HEK293 (cell line): ENCODE measurements at regions not wholly inside any gene's neighbourhood (a gene's known extent, or its start where the extent isn't known, plus 50 kb on each side); places are given as distances from the start of the nearest gene placed in this dataset.

Experiments
- CTCF ChIA-PET: fragments of 350-600 bp; formaldehyde crosslinking; extraction: SDS; loops from one replicate; lab custom pipeline; 2021; ENCODE audit warnings: antibody characterized with exemption; lab: Yijun Ruan, JAX
- POLR2A ChIA-PET: fragments of 300-600 bp; formaldehyde crosslinking; extraction: SDS; loops from one replicate; lab custom pipeline; 2020; ENCODE audit warnings: antibody characterized with exemption, inconsistent platforms; lab: Yijun Ruan, JAX
- H3K27ac ChIP-seq: fragments of 200-500 bp; sonication (Bioruptor generic); 2 replicates; pipeline ENCODE4 v1.5.1; 2014; ENCODE audit warnings: low read depth, low read length, control low read depth, inconsistent platforms; ENCODE audit errors: extremely low read depth
- H3K36me3 ChIP-seq, 2 experiments: fragments of 200-500 bp in 1 of 2; sonication (Bioruptor generic) in 1 of 2; 1 replicate in 1 of 2; 2 replicates in 1 of 2; pipeline ENCODE4 v1.5.1; 2014 to 2017; ENCODE audit warnings: inconsistent platforms in 2 of 2, low read length in 2 of 2; ENCODE audit not compliant: control insufficient read depth in 2 of 2, insufficient read depth in 1 of 2
- H3K4me1 ChIP-seq: fragments of 200-500 bp; sonication (Bioruptor generic); 2 replicates; pipeline ENCODE4 v1.5.1; 2014; ENCODE audit warnings: mild to moderate bottlenecking, low read length, inconsistent platforms; ENCODE audit not compliant: control insufficient read depth, insufficient read depth
- H3K4me3 ChIP-seq: 2 replicates; pipeline ENCODE4 v1.5.1; 2011; ENCODE audit warnings: low read depth, mild to moderate bottlenecking, control low read depth, low read length, moderate library complexity
- H3K9me3 ChIP-seq: fragments of 200-500 bp; sonication (Bioruptor generic); 2 replicates; pipeline ENCODE4 v1.5.1; 2014; ENCODE audit warnings: low read depth, low read length, inconsistent platforms; ENCODE audit not compliant: control insufficient read depth, insufficient read depth
- AEBP2 ChIP-seq: fragments of 450-650 bp; formaldehyde crosslinking; IDR thresholded peaks from 2 replicates; pipeline ENCODE4 v1.5.1; 2016; ENCODE audit warnings: missing biosample characterization, missing genetic modification characterization, borderline replicate concordance
- BCL11B ChIP-seq: fragments of 450-650 bp; formaldehyde crosslinking; IDR thresholded peaks from 2 replicates; pipeline ENCODE4 v1.5.1; 2016; ENCODE audit warnings: low read depth, missing biosample characterization, missing genetic modification characterization
- HOXD13 ChIP-seq: sonication (generic); formaldehyde crosslinking; IDR thresholded peaks from 2 replicates; pipeline ENCODE4 v1.8.0; 2022; ENCODE audit warnings: missing genetic modification reagents, borderline replicate concordance
- INSM2 ChIP-seq: fragments of 450-650 bp; formaldehyde crosslinking; IDR thresholded peaks from 2 replicates; pipeline ENCODE4 v1.5.1; 2016; ENCODE audit warnings: missing biosample characterization, missing genetic modification characterization
- KLF1 ChIP-seq: fragments of 450-650 bp; formaldehyde crosslinking; IDR thresholded peaks from 2 replicates; pipeline ENCODE4 v1.5.1; 2016; ENCODE audit warnings: missing biosample characterization, missing genetic modification characterization
- PBX3 ChIP-seq: sonication (generic); formaldehyde crosslinking; IDR thresholded peaks from 2 replicates; pipeline ENCODE4 v1.8.1; 2022; ENCODE audit warnings: mild to moderate bottlenecking, moderate library complexity, missing genetic modification reagents
- WT1 ChIP-seq: fragments of 450-650 bp; formaldehyde crosslinking; IDR thresholded peaks from 2 replicates; pipeline ENCODE4 v1.5.1; 2016; ENCODE audit warnings: missing biosample characterization, missing genetic modification characterization
- ZBTB10 ChIP-seq: fragments of 450-650 bp; formaldehyde crosslinking; IDR thresholded peaks from 2 replicates; pipeline ENCODE4 v1.5.1; 2016; ENCODE audit warnings: missing biosample characterization, missing genetic modification characterization
- ZNF26 ChIP-seq: fragments of 450-650 bp; formaldehyde crosslinking; IDR thresholded peaks from 2 replicates; pipeline ENCODE4 v1.5.1; 2016; ENCODE audit warnings: missing biosample characterization, missing genetic modification characterization
- ZNF280D ChIP-seq: fragments of 450-650 bp; formaldehyde crosslinking; IDR thresholded peaks from 2 replicates; pipeline ENCODE4 v1.5.1; 2016; ENCODE audit warnings: missing biosample characterization, missing genetic modification characterization
- ZNF335 ChIP-seq: fragments of 450-650 bp; formaldehyde crosslinking; conservative IDR thresholded peaks from 2 replicates; pipeline ENCODE4 v1.5.1; 2016; ENCODE audit warnings: missing biosample characterization, missing genetic modification characterization
- ZNF423 ChIP-seq: fragments of 450-650 bp; formaldehyde crosslinking; IDR thresholded peaks from 2 replicates; pipeline ENCODE4 v1.5.1; 2016; ENCODE audit warnings: missing biosample characterization, missing genetic modification characterization
- ZNF560 ChIP-seq: fragments of 450-650 bp; formaldehyde crosslinking; IDR thresholded peaks from 2 replicates; pipeline ENCODE4 v1.5.1; 2017; ENCODE audit warnings: missing biosample characterization, missing genetic modification characterization, borderline replicate concordance
- ZNF654 ChIP-seq: fragments of 450-650 bp; formaldehyde crosslinking; IDR thresholded peaks from 2 replicates; pipeline ENCODE4 v1.5.1; 2016; ENCODE audit warnings: low read depth, missing biosample characterization, missing genetic modification characterization
- ZNF704 ChIP-seq: fragments of 450-650 bp; formaldehyde crosslinking; IDR thresholded peaks from 2 replicates; pipeline ENCODE4 v1.5.1; 2016; ENCODE audit warnings: missing biosample characterization, missing genetic modification characterization
- ZSCAN23 ChIP-seq: fragments of 450-650 bp; formaldehyde crosslinking; IDR thresholded peaks from 2 replicates; pipeline ENCODE4 v1.5.1; 2016; ENCODE audit warnings: missing biosample characterization, missing genetic modification characterization

GRCh38 chr2:43006834-43007543, 214.6 kb upstream of the HAAO start:
- Histone ChIP-seq H3K4me1 (no peaks in the 10 kb centered on the region), H3K9me3 (no peaks in the 10 kb centered on the region), H3K27ac (no peak overlapping the region), H3K4me3 (no peak overlapping the region), H3K36me3 (no peaks in the 10 kb centered on the region)
- CTCF ChIA-PET = interaction anchor here (0.6 to 1.2 kb wide), 2 partner anchors 55 to 220 kb away, joined by 3 to 4 read pairs; partner anchors contain the start of gene ZFP36L2
- no peak for TF ChIP-seq ZNF335
- no peak for TF ChIP-seq BCL11B (tag by site-specific recombination)
- TF ChIP-seq ZBTB10 = no peak
- no peak for TF ChIP-seq ZNF560 (tag by site-specific recombination)
- no peak for TF ChIP-seq ZNF423
- TF ChIP-seq ZNF280D (tag by site-specific recombination) = no peak
- no peak for TF ChIP-seq PBX3 (CRISPR knock-in tag)
- TF ChIP-seq KLF1 (tag by site-specific recombination) = no peak
- no peak for TF ChIP-seq HOXD13
- TF ChIP-seq WT1 (tag by site-specific recombination) = no peak
- no peak for TF ChIP-seq ZNF26 (tag by site-specific recombination)
- TF ChIP-seq INSM2 (tag by site-specific recombination) = no peak
- TF ChIP-seq AEBP2 = no peak
- TF ChIP-seq ZNF654 = no peak
- no peak for TF ChIP-seq ZNF704
- TF ChIP-seq ZSCAN23 (tag by site-specific recombination) = no peak
- POLR2A ChIA-PET = no interaction called here
